GM19043 (cell line): ENCODE measurements at regions not wholly inside any gene's neighbourhood (a gene's known extent, or its start where the extent isn't known, plus 50 kb on each side); places are given as distances from the start of the nearest gene placed in this dataset.
A peak's percentile ranks its signal among the peaks of the same experiment; 100 is the strongest.
"Not testable (repeated sequence)": the region's sequence is repeated elsewhere in the genome, so short reads cannot be mapped to it uniquely, and the experiment has no call there.

Source experiments
- ATAC-seq: cut with Tn5 transposase; IDR thresholded peaks from one replicate; pipeline ENCODE4 v1.9.1; 2021; ENCODE audit warnings: low read depth; ENCODE audit not compliant: unreplicated experiment

GRCh38 chr5:168117469-168117868 is 174.0 kb upstream of the WWC1 start:
- ATAC-seq, result no peak

- ATAC-seq, result no peak
These were observed 173.3 kb upstream of the WWC1 start for GRCh38 chr5:168118042-168118668.

GRCh38 chr5:168120401-168121137 is 170.9 kb upstream of the WWC1 start:
- ATAC-seq, result no peak

DNA sequence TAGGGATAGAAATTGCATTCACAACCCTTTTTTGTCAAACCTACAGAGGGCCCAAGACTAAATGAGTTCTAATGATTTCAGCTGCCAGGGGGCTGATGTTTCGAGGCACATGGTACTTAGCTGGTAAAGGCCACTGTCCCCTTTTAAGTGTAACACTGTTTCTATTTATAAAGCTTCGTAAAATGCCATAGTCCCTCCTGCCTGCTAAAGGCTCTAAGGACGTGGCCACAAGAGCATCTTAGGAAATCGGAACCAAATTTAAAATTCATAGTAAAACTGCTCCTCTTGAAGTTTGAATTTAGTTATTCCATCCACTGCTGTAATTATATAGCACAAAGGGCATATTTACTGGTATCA is 170.3 kb upstream of the WWC1 start:
- no peak for ATAC-seq

DNA sequence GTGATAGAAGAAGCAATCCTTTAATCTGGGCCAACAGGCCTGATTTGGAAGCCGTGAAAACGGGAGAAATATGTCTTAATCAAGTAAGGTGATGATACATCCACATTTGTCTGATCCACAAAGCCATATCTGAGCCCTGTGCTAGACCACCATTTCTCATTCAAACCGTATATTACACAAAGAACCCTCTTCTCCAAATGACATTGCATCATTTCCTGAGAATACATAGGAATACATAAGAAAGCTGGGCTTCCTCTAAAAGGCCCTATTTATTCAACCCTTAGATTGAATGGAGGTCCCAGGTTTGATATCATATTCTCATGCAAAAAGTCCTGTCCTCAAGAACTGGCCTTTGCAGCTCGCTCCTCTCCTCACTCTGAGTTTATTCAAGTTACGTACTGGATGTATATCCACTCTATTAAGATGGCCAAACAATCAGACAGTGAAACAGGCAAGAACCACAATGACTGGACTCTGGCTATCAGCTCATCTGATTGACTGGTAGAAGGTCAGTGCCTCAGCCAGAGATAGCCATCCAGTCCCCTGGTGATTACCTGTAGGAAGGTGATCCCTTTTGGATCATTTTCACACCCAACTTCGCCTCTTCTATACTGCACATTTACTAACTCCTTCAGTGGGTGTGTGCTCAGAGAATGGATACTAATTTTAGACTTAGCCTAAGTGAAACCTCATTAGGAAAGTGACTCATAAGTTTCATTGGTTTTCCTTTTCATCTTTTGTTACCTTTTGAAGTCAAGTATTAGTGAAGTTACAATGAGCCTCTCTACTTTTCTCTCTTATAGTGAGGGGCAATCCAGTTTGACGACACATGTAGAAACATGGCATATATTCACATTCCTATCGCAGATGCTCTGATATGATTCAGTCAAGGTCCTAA is 167.6 kb upstream of the WWC1 start:
- peak; percentile 95 for ATAC-seq

DNA sequence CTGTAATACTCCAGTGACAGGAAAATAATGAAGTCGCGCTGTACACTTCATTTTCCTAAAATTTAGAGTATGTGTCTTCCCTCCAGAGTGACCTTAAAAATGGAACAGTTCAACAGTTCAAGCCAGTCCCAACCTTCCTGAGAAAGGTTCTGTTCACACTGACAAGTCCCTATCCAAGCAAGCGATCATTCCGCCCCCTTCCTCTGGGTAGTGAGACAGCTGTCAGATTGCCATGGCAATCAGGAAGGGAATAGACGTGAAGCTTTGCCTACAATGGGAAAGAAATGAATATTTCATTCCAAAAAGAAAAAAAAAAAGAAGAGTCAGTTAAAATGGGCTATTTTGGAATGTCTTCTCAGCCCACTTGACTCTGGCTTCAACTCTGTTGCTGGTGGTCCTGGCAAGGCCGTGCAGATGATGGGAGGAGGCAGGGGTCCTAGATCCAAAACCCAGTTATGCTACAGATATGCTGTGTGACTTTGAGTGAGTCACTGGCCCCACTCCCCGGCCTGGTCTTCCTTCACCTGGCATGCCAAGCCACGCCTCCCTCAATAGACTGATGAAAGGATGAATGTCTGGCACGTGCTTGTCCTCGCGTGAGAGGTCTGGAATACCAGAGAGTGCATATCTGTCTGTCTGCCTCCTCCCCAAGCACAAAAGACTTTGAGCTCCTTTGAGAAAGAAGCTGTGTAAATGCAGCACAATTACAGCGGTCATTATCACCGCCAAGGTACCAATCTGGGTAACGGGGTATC is 165.8 kb upstream of the WWC1 start:
- no peak for ATAC-seq

DNA sequence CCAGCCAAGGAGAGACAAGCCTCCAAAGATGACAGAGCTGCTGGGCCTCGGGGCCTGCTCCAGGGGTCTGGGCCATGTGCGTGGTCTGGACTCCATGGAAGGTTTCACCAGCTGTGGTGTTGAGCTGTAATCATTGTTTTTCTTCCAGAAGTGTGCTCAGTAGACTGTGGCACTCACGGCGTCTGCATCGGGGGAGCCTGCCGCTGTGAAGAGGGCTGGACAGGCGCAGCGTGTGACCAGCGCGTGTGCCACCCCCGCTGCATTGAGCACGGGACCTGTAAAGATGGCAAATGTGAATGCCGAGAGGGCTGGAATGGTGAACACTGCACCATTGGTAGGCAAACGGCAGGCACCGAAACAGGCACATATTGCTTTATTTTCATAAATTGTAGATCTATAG is 164.8 kb upstream of the WWC1 start:
- ATAC-seq, result no peak

DNA sequence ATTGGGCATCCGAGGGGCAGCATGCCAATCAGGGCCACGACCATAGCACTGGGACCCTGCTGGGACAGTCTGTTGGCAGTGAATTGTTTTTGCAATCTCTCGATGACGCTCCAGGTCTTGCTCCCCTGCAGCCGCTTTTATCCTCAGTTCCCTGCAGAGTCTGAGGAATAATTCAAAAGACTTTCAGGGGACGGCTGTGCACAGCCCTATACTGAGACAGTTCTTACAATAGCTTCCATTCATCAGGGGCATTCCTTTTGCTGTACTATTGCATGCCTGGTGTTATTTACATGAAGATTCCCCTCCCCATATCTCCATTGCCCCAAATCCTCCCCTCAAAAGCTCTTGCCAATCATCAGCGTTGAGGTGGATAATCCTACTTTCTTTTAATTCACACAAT is 163.3 kb upstream of the WWC1 start:
- no peak for ATAC-seq

- ATAC-seq, result no peak
These were observed 162.9 kb upstream of the WWC1 start for GRCh38 chr5:168128557-168128956.

GRCh38 chr5:168131519-168131918 is 159.9 kb upstream of the WWC1 start:
- no peak for ATAC-seq

- no peak for ATAC-seq
These were observed 159.2 kb upstream of the WWC1 start for GRCh38 chr5:168132241-168132641.

GRCh38 chr5:168135897-168136296 is 155.5 kb upstream of the WWC1 start:
- ATAC-seq, result peak; percentile 95

DNA sequence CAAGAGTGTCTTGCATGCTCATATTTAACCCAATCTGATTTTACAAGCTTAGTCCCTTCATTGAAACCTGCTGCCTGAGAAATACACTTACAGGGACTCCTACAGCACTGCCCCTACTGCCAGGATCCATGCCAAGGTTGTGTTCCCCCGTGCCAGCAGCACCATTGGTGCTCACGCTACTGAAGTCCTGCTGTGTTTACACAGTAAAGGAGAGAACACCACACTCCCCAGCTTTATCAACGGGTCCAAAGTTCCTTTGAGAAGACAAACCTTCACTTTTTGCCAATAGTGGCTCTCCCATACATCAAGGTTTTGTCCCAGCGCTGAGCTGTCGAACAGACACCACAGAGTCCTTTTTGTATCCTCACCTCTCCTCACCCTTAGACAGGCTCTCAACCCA is 155.1 kb upstream of the WWC1 start:
- peak; percentile 10 for ATAC-seq

DNA sequence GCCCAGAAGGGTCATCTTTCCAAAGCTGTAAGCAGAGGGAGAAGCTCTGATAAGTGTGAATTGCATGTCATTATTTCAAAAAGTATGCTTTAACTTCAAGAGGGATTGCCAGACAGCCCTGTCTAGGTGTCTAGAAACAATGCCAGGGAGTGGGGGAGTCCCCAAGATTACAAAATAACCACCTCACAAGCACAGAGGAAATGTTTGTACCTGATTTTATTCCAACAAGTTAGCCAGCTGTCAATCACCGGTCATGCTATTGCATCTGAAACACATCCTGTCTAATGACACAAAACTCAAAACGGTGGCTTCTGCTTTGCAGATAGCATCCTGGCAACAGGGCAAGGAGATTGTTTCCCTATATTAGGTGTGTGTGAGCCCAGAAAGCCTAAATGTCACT is 154.2 kb upstream of the WWC1 start:
- ATAC-seq, result peak; percentile 58

DNA sequence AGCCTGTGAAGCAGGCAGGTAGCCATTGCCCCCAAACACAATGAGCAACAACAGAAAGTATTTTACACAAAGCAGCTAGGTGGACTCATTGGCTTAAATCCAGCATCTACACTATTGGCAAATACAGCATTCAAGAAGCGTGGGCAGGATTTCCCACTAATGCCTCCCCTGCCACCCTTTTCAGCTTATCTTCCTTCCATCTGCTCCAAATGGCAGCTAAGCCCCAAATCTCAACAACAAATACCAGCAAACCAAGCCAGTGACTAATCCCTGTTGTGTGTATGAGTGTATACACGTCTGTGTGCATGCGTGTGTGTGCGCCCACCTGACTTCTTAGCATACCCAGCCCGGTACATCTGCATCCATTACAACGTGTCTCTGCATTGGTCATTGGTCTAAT is 151.2 kb upstream of the WWC1 start:
- ATAC-seq, result no peak

- ATAC-seq, result no peak
These were observed 149.0 kb upstream of the WWC1 start for GRCh38 chr5:168142402-168142801.

DNA sequence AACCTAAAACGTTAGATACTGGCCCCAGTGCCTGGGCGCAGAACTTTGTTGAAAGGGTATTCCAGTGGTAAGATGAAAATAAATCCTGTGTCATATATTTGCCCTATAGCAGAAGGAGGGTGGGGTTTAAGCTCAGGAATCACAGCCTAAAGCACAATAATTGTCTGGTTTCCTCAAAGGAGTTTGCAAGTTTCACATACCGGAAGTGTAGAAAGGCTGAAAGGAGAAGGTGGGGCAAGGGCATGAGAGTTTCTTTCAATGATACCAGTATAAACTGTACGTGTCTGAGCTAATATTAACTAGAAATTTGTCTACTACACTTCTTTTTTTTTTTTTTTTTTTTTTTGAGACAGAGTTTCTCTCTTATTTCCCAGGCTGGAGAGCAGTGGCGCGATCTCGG is 147.9 kb upstream of the WWC1 start:
- ATAC-seq, result not testable (repeated sequence)

- no peak for ATAC-seq
These were observed 144.3 kb upstream of the WWC1 start for GRCh38 chr5:168147106-168147505.

GRCh38 chr5:168147568-168148360 is 143.7 kb upstream of the WWC1 start:
- no peak for ATAC-seq

- no peak for ATAC-seq
These were observed 140.4 kb upstream of the WWC1 start for GRCh38 chr5:168151041-168151440.
